HFF-Myc (cell line): ENCODE measurements at regions not wholly inside any gene's neighbourhood (a gene's known extent, or its start where the extent isn't known, plus 50 kb on each side); places are given as distances from the start of the nearest gene placed in this dataset.

Source experiments
- DNase-seq: peaks from one replicate; pipeline ENCODE4 v3.0.0-alpha.2; 2011; ENCODE audit warnings: low read depth; ENCODE audit errors: extremely low read depth
- H3K4me3 ChIP-seq: replicated peaks from 2 replicates; pipeline ENCODE4 v1.5.1; 2011; ENCODE audit warnings: low read depth, mild to moderate bottlenecking, control low read depth, low read length
- CTCF ChIP-seq: IDR thresholded peaks from 2 replicates; pipeline ENCODE4 v1.5.1; 2012; ENCODE audit warnings: mild to moderate bottlenecking, low read depth, low read length, control low read depth; ENCODE audit errors: missing control alignments

GRCh38 chr2:53442783-53443182, 324.8 kb upstream of the CHAC2 start:
- no peak for TF ChIP-seq CTCF
- H3K4me3 ChIP-seq = no peak overlapping the region
- DNase-seq = no peak

- no peak for DNase-seq
- TF ChIP-seq CTCF = no peak
- H3K4me3 ChIP-seq = no peak overlapping the region
These were observed 325.5 kb upstream of the CHAC2 start for GRCh38 chr2:53442093-53442492.

- no peak for DNase-seq
- no peak overlapping the region for H3K4me3 ChIP-seq
- TF ChIP-seq CTCF = no peak
These were observed 328.9 kb upstream of the CHAC2 start for GRCh38 chr2:53438692-53439091.

- H3K4me3 ChIP-seq = no peak overlapping the region
- no peak for TF ChIP-seq CTCF
- no peak for DNase-seq
These were observed 329.5 kb upstream of the CHAC2 start for GRCh38 chr2:53438100-53438499.

GRCh38 chr2:53437371-53437770, 330.2 kb upstream of the CHAC2 start:
- no peak overlapping the region for H3K4me3 ChIP-seq
- TF ChIP-seq CTCF = no peak
- no peak for DNase-seq

GRCh38 chr2:53436882-53437281, 330.7 kb upstream of the CHAC2 start:
- TF ChIP-seq CTCF = no peak
- no peak overlapping the region for H3K4me3 ChIP-seq
- DNase-seq = no peak

GRCh38 chr2:53435610-53436009, 332.0 kb upstream of the CHAC2 start:
- no peak overlapping the region for H3K4me3 ChIP-seq
- no peak for TF ChIP-seq CTCF
- no peak for DNase-seq
